EL (cell line): ENCODE measurements at regions not wholly inside any gene's neighbourhood (a gene's known extent, or its start where the extent isn't known, plus 50 kb on each side); places are given as distances from the start of the nearest gene placed in this dataset.
"Not testable (repeated sequence)": the region's sequence is repeated elsewhere in the genome, so short reads cannot be mapped to it uniquely, and the experiment has no call there.

Experiments used
- DNase-seq: peaks from one replicate; pipeline ENCODE4 v3.0.0-alpha.2; 2016

DNA sequence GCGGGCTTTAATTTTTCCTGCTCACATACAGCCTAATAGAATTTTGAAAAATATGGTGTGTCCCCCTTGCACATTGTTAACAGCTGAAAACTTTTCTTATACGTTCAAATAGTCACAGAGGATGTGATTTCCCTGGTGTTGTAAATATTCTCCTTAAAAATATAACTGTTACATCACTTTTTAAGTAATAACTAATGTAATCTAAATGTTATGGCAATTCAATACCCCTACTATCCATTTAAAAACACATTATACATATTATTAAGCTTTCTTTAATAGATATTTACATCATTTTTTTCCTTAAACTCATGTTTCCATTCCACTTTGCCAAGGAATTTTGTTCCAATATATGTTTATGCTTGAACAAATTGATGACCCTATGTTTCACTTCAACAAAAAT is 85.5 kb upstream of the S1PR1 start:
- no peak for DNase-seq

DNA sequence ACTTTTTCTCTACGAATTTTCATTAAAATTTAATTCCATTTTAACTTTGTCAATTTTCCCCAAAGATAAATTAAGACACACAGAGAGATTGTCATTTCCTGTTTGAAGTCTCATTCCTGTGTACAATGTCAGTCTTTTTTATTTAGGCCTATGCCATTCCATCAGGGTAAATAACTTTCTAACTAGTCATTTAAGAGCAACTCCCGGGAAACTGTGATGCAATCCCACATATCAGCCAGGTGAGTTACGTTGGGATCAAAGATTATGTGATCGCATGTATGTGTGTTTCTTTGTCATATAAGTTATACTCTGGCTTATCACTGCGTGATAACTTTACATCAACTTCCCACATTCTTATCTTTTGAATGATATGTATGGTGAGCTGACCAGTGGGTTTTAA is 86.1 kb upstream of the S1PR1 start:
- DNase-seq, result peak; percentile 59

DNA sequence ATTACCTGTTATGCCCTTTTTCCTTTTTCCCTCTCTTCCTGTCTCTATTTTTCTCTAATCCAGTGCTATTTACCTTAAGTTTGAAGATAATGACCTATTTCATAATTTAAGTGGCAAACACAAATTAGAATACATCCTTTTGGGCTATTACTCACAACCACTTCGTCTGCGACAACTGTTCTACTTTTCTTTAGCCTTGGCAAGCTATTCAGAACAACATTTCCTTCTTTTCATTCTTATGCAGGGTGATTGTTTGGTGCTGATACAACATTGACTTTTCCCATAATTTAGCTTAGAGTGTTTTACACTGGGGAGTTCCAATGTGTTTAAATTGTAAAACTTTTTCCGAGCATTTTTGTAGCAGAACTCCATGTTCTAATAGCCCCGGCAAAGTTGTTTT is 86.6 kb upstream of the S1PR1 start:
- no peak for DNase-seq

DNA sequence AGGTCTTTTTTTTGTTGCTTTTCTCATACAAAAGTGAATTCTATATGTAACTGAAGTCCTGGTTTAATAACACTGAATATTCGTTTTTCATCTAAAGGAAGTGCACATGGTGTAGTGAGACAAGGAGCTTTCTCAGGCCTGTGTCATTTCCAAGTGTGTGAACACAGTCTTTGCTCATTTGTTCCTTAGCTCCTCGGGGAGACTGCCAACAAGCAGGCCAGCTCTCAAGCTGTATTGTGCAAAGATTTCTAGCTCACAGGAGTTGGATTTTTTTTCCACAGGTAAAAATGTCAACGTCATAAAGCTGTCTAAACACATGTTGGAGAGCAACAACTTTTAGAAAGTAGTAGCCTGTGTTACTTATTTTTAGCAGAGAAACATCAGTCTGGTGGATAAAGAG is 87.8 kb upstream of the S1PR1 start:
- no peak for DNase-seq

DNA sequence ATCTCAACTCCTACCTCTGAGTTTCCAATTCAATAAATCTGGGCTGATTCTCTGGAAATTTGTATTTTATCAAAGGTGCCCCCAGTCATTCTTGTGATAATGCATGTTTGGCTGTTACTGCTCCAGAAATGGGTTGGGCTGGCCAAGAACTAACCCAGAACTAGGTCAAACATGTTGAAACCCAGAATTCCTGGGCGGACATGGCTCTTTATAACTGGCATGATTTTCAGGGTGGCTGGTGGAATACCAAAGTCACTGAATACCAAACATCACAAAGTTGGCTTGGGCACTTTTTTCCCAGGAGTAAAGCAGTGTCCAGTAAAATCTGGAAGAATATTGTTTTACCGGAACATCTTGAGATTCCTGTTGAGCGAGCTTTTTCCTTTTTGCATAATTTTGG is 89.4 kb upstream of the S1PR1 start:
- DNase-seq, result no peak

DNA sequence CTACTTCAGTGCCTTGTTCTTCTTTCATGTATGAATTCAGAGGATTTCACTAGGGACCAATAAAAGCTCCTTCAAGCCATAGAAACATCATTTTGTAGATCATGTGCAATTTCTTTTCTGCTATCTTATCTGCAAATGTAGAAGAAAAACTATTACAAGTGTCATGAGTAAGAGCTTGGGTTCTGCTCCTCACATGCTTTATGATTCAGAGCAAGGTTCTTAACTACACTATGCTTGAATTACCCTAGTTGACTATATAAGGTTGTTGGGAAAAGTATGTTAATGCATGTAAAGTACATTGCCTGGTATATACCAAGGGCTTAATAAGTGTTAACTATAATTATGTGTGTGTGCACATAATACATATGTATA is 91.4 kb upstream of the S1PR1 start:
- DNase-seq, result no peak

DNA sequence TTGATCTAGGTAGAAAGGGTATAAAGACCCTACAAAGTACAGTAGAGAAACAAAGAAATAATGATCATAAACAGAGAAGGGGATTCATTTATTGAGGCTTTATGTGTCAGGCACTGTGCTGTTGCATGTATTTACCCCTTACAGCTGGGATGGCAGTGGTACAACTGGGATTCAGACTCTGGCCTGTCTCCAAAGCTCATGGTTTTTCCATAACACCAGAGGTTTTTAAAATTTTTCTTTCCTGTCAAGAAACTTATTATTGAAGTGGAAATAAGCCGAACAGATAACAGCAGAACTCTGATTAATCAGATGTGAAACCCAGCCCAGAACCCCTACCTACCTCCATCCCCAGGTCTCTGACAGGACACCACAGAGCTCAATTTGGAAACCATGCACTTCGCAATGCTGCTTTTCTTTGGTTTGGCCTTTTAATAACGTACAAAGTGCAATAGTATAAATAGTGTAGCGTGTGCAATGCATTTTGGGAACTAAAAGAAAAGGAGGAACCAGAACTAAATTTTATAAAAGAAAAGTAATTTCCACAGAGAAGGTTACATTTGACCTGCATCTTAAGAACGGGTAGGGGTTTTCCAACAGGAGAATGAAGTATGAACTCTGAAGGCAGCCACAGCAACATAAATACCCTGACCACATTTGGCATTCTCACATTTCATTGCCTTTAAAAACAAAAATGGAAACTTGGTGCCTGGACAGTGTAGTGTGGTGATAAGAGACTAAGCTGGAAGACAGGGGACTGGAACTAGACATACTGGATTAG is 92.0 kb upstream of the S1PR1 start:
- DNase-seq, result no peak

DNA sequence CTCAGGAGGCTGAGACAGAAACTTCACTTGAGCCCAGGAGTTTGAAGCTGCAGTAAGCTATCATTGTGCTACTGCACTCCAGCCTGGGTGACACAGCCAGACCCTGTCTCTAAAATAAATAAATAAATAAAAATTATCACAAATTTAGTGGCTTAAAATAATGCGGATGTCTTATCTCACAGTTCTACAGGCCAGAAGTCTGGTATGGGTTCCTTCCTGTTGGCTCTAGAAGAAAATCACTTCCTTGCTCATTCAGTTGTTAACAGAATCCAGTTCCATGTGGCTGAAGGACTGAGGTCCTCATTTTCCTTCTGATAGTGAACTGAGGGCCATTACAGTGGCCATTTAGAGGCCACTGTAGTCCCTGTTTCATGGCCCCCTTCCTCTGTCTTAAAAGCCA is 94.6 kb upstream of the S1PR1 start:
- DNase-seq, result no peak

DNA sequence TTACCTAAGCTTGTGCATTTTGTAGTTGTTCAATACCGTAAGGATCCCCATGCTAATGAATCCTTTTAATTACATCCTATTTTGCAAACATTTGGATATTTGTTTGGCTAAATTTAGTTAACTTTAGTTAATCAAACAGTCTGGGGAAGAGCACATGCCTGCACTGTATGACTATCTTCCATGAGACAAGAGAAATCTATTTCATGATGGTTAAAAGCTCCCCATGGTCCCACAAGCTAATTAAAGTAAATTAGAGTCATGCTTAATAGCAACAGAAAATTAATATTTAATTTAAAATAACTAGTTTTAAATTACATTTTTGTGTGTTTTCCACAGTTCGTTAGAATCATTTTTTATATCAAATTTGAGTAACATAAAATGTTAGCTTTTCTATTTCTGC is 95.4 kb upstream of the S1PR1 start:
- DNase-seq, result no peak

DNA sequence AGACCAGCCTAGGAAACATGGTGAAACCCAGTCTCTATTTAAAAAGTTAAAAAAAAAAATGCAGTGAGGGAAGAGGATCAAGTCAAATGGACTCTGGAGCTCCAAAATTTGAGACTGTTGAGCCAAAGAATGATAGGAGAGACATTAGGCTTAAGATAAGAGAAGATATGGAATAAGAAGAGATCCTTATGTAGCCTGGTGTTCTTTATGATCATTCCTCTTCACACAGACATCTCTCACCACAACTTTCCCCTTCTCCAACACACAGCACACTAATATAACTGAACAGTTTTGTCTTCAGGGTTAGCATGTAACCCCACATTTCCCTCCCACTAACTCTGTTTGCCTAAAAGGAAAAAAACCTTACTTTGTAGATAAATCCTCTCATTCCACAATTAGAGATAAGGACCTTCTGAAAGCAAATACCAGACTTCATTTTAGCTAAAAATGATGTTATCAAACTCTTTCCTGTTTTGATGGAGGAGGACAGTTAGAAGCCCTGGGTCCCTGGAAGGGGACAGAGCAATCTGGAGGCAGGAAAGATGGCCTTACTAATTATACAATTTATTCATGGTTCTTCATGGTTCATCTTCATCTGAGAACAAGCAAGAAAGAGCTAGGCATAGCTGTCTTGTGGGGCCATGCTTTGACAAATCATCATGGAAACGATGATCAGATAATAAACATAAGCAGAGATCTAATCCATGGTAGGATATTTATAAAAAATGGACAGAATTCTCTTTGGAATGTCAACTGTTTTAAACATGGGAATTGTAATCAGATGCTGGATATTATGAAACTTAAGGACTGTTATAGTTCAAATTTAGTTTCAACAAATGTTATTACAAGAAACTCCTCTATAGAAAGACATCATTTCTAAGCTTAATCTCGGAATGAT is 96.7 kb upstream of the S1PR1 start:
- no peak for DNase-seq

DNA sequence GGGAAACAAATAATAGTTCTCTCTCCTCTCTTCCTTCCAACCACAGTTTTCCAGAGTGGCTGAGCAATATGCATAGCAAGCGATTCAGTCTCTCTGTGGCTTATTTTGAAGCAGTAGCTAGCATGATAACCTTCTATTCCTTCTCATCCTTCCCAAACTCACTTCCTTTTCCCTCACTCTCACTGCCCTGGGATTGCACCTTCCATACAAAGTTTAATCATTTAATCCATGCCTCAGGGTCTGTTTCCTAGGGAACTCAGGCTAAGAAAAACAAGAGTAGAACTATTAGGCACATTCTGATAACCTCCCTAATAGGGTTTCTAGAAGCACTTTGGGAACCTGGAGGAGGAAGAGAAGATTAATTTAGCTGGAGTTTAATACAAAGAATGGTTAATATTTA is 97.7 kb upstream of the S1PR1 start:
- no peak for DNase-seq

DNA sequence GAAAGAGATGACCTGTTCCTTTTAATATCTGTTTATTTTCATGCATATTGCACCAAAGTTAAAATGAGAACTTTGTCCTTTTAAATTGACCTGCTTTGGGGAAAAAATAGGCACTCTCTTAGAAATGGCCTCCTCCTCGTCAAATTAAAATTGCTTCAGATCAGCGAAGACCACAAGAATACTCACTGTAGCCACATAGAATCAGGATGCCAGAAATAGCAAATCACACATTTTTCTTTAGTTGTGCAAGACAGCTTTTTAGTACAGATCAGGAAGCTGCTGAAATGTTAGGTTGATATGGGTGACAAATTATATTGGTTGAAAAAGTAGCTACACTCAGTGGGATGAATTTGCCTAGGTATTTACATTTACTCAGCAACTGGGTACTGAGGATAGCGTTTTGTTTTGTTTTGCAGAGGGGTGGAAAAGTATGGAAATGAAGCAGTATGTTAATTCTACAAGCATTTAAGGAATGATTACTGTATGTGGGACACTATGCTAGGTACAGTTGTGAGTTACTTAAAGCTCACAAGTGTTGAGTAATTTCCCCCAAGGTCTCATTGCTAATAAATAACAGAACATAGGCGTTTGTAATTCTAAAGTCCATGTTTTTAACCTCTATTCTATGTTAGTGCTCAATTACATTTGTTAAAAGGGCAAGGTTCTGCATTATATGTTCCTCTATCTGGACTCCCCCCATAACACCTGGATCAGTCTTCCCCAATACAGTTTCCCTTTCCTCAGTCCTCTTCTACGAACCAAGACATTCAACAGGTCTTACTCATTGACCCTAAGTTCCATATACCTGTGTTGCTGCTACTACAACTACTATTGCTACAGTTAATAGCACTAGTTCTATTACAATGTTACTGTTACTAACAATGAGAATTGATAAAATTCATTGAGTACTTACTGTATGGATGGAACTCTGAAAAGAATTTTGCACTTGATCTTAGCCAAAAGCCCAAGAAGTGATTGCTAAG is 99.4 kb upstream of the S1PR1 start:
- DNase-seq, result peak; percentile 65

DNA sequence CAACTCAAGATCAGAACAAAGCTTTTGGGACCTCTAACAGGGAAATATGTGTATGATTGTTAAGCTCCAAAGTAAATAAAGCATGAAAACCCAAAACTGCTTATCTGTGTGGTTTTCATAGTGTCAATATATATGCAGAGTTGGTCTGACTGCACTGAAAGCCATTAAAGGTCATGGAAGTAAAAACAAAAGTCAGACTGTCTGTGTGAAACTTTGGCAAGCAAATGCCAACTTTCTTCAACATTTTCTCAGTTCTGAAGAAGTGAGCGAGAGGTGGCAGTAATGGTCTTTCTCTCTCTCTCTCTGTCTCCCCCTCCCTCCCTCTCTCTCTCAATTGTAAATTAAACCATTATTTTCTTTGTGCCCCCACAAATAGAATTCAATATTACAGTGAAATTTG is 100.1 kb upstream of the S1PR1 start:
- DNase-seq, result peak; percentile 34

DNA sequence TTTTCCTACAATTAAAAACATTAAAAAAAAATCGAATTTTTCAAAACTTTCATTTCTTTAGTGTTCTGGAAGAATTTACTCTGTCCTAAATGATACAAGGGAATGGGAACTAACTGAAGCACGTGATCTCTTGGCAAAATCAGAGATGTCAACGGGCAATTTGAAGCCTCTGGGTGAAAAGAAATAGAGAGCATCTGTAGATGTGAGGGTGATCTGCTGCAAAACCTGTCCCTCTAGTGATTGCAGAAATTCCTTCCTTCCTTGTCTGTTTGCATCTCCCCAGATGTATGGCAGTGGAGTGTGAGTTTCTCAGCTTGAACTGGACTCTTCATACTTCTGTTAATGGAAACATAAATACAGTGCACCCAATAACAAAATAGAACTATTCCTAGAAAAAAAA is 100.5 kb upstream of the S1PR1 start:
- DNase-seq, result no peak

DNA sequence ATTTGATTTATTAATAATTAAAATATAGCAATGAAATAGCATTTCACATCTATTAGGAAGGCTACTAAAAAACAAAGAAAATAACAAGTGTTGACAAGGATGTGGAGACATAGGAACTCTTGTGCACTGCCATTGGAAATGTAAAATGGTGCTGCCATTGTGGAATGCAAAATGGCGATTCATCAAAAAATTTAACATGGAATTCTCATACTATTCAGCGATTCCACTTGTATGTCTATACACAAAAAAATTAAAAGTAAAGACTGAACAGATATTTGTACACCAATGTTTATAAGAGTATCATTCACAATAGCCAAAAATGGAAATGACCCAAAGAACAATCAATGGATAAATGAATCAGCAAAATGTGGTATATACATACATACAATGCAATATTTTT is 101.3 kb upstream of the S1PR1 start:
- no peak for DNase-seq

DNA sequence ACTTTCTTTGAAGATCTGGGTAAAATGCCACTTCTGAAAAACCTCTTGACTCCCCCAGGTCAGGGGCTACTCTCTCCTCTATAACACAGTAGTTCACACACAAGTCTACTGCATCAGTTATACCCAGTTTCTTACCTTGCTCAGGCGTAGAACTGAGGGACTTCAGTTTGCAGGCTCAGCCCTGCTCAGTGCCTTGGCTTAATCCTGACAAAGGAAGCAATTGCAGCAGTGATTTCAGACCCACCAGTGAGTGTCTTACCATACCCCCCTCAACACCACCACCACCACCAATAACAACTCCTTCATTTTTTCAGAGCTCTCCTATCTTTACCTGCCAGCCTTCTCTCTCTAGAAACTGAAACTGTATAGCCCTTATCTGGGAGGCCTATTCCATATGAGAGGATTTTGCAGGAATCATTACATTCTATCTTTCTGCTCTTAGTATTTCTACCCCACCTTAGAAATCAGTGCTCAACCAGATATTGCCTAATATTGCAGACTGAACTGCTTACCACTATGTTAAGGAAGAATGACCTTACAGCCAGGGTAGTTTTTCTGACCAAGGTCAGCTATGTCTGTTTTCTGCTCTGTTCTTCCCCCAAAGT is 105.5 kb upstream of the S1PR1 start:
- DNase-seq, result peak; percentile 46

DNA sequence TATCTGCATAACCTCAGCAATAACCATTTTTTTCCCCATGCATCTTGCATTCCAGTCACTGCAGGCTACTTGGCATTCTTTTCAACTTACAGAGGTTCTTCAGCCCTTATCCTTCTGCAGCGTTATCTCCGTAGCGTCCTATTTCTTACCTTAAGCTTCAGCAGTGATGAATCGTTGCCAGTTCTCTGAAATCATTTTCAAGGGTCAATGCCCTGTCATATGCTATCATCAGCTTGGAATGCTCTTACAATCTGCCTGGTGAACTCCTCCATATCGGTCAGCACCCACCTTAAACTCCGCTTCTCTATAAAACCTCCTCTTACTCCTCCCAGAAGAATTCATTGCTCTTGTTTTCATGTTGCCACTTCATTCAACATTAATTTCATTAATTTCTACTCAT is 105.1 kb upstream of the DPH5 start:
- DNase-seq, result peak; percentile 77

DNA sequence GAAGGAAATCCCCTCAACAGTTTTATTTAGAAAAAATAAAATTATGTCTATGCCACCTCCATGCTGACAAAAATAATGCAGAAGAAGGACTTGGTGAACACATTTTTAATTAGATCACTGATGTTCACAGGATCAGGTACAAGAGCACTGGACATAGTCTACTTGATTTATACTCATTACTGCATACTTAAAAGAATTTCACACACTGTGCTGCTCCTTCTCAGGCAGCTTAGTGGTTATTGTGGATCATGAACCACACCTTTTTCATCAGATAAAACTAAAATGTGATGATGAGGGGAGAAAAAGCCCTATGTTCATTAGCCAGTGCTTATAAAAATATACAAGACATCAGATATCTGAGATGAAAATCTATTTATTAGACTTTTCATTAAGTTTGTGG is 103.3 kb upstream of the DPH5 start:
- DNase-seq, result no peak

DNA sequence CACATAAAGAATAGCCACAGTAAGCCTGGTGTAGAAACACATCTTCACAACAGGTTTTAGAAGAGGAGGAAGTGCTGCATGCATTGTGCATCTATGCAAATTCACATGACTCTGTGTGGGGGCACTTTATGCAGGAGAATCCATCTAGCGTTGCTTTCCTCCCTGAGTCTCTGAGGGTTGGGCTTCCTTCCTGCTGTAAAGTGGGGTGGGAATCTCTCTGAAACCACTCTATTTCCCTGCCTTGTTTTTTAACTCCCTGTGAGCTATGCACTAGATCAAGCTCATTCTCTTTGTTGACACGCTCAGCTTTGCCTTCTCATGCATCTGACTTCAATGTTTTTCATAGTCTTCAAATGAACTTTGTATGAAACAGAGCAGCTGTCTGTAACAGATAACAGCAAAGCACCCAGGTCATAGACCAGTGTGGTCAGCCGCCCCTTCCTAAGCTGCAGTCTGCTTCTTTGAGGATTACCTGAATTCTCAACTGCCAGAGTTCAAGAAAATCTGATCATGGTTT is 102.7 kb upstream of the DPH5 start:
- DNase-seq, result no peak

DNA sequence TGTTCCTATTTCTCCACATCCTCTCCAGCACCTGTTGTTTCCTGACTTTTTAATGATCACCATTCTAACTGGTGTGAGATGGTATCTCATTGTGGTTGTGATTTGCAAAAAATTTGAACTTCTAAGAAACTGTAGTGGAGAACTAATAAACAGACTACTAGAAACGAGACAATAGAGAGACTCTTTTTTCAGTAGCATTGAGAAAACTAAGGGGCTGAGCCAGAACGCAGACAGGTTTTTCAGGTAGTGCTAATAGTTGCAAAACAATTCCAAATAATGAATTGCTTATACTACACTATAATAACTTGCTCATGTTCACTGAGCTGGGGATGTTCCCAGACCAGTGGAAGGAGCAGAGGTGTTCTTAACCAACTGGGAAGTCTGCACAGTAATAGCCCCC is 98.8 kb upstream of the DPH5 start:
- DNase-seq, result no peak

DNA sequence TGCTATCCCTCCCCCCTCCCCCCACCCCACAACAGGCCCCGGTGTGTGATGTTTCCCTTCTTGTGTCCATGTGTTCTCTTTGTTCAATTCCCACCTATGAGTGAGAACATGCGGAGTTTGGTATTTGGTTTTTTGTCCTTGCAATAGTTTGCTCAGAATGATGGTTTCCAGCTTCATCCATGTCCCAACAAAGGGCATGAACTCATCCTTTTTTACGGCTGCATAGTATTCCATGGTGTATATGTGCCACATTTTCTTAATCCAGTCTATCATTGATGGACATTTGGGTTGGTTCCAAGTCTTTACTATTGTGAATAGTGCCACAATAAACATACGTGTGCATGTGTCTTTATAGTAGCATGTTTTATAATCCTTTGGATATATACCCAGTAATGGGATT is 98.3 kb upstream of the DPH5 start:
- not testable (repeated sequence) for DNase-seq

DNA sequence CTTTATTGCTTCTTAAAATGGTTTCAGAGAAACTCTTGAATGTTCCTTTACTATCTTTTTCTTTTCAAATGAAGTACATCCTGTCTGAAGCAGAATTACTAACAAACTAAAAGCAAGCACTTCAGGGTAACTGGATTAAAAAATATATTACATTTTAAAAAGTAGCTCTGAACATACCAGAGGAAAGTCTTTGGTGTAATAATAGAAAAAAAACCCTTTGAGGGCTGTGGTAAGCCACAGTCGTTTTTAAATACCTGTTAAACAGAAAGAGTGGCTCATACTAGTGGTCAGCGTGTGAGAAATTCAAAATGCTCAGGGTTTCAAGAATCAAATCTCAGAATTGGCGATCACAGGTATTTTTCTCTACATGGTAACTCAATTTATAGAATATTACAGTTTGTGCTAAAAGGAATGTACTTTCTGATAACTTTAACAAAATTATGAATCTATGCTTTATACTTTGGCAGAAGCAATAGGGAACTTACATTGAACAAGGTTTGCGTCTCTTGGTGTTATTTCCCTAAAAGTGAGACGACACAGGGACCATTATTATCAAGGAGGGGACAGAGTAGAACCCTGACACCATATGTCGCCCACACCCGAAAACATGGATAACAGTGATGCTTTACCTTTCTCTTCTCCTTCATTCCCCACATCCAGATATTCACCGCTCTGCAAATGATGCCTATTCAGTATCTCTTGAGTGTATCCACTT is 97.0 kb upstream of the DPH5 start:
- no peak for DNase-seq
